Fibroblast of mammary gland (primary cell): ENCODE measurements at regions not wholly inside any gene's neighbourhood (a gene's known extent, or its start where the extent isn't known, plus 50 kb on each side); places are given as distances from the start of the nearest gene placed in this dataset.

Experiments used
- DNase-seq: peaks from one replicate; pipeline ENCODE4 v3.0.0-alpha.2; 2010; ENCODE audit warnings: low read depth
- H3K4me3 ChIP-seq: 2 replicates; pipeline ENCODE4 v1.5.1; 2011; ENCODE audit warnings: low read depth, mild to moderate bottlenecking, low read length, moderate library complexity; ENCODE audit not compliant: control insufficient read depth
- CTCF ChIP-seq: conservative IDR thresholded peaks from 2 replicates; pipeline ENCODE4 v1.5.1; 2011; ENCODE audit warnings: low read depth, low read length, inconsistent platforms; ENCODE audit not compliant: control insufficient read depth, insufficient read depth

GRCh38 chr19:28889941-28890670 lies 322.8 kb downstream of the UQCRFS1 start:
- DNase-seq: no peak
- no peak for TF ChIP-seq CTCF
- H3K4me3 ChIP-seq: no peak overlapping the region

- no peak overlapping the region for H3K4me3 ChIP-seq
- TF ChIP-seq CTCF: no peak
- no peak for DNase-seq
Observed at GRCh38 chr19:28887920-28888618, 324.9 kb downstream of the UQCRFS1 start.

GRCh38 chr19:28886708-28887107 lies 326.2 kb downstream of the UQCRFS1 start:
- DNase-seq: no peak
- TF ChIP-seq CTCF: no peak
- no peak overlapping the region for H3K4me3 ChIP-seq

- DNase-seq: no peak
- no peak for TF ChIP-seq CTCF
- no peak overlapping the region for H3K4me3 ChIP-seq
Observed at GRCh38 chr19:28885965-28886364, 327.0 kb downstream of the UQCRFS1 start.

GRCh38 chr19:28884786-28885476 lies 328.0 kb downstream of the UQCRFS1 start:
- H3K4me3 ChIP-seq: no peak overlapping the region
- no peak for TF ChIP-seq CTCF

GRCh38 chr19:28883241-28883693 lies 329.7 kb downstream of the UQCRFS1 start:
- no peak overlapping the region for H3K4me3 ChIP-seq
- peak; percentile 22 for DNase-seq
- TF ChIP-seq CTCF: no peak

More at GRCh38 chr19:28884786-28885476, 328.0 kb downstream of the UQCRFS1 start:
- no peak for DNase-seq
